Naive B cell (primary cell): ENCODE measurements at regions not wholly inside any gene's neighbourhood (a gene's known extent, or its start where the extent isn't known, plus 50 kb on each side); places are given as distances from the start of the nearest gene placed in this dataset.
"Not testable (repeated sequence)": the region's sequence is repeated elsewhere in the genome, so short reads cannot be mapped to it uniquely, and the experiment has no call there.

Source experiments
- ATAC-seq, 2 donors: fragments of 150-1000 bp; cut with Tn5 transposase; 2 replicates each; pipeline ENCODE4 v1.10.0; 2021; ENCODE audit warnings: low read depth in 2 of 2, mild to moderate bottlenecking in 2 of 2, moderate library complexity in 2 of 2
- DNase-seq: peaks from one replicate; pipeline ENCODE4 v3.0.0; 2022
- H3K27ac Mint-ChIP-seq, 6 donors: one replicate each; pipeline ENCODE4 v1.8.0; 2020 to 2022; ENCODE audit warnings: mild to moderate bottlenecking in 6 of 6, mixed read lengths in 6 of 6, moderate library complexity in 5 of 6, inconsistent platforms in 2 of 6
- H3K27me3 Mint-ChIP-seq, 3 donors: one replicate each; pipeline ENCODE4 v1.8.0; 2021 to 2022; ENCODE audit warnings: mixed read lengths in 3 of 3, mild to moderate bottlenecking in 1 of 3
- H3K36me3 Mint-ChIP-seq, 2 donors: one replicate each; pipeline ENCODE4 v1.8.0; 2020 to 2022; ENCODE audit warnings: mixed read lengths in 2 of 2, inconsistent platforms in 1 of 2, mild to moderate bottlenecking in 1 of 2
- H3K4me1 Mint-ChIP-seq, 3 donors: one replicate each; pipeline ENCODE4 v1.8.0; 2020 to 2022; ENCODE audit warnings: mixed read lengths in 3 of 3, inconsistent platforms in 1 of 3, mild to moderate bottlenecking in 1 of 3, moderate library complexity in 1 of 3
- H3K4me3 Mint-ChIP-seq, 8 donors: one replicate each; pipeline ENCODE4 v1.8.0; 2020 to 2022; ENCODE audit warnings: mild to moderate bottlenecking in 8 of 8, mixed read lengths in 8 of 8, moderate library complexity in 8 of 8, inconsistent platforms in 2 of 8
- H3K9me3 Mint-ChIP-seq, 7 donors: one replicate each; pipeline ENCODE4 v1.8.0; 2020 to 2022; ENCODE audit warnings: mixed read lengths in 7 of 7, mild to moderate bottlenecking in 5 of 7, inconsistent platforms in 2 of 7, moderate library complexity in 1 of 7

- peaks cover 7 to 24% (median 19%) of the 10 kb centered on the region in 3 donors for H3K27me3 Mint-ChIP-seq
- H3K27ac Mint-ChIP-seq, ATAC-seq, DNase-seq, H3K9me3 Mint-ChIP-seq, H3K4me3 Mint-ChIP-seq, H3K4me1 Mint-ChIP-seq, H3K36me3 Mint-ChIP-seq: not testable (repeated sequence)
Observed at GRCh38 chr10:77718312-77718711, 80.7 kb upstream of the KCNMA1 start.

- H3K4me3 Mint-ChIP-seq = no peak overlapping the region
- DNase-seq (no peak), ATAC-seq (no peak)
- no peak overlapping the region for H3K27ac Mint-ChIP-seq
- H3K4me1 Mint-ChIP-seq = no peaks in the 10 kb centered on the region
- no peaks in the 10 kb centered on the region for H3K36me3 Mint-ChIP-seq
- peaks cover 7 to 24% (median 20%) of the 10 kb centered on the region in 3 donors for H3K27me3 Mint-ChIP-seq
- peaks cover 0 to 2% (median 0%) of the 10 kb centered on the region in 7 donors for H3K9me3 Mint-ChIP-seq
Observed at GRCh38 chr10:77717336-77717735, 79.7 kb upstream of the KCNMA1 start.

GRCh38 chr10:77716458-77717317 lies 79.1 kb upstream of the KCNMA1 start:
- H3K9me3 Mint-ChIP-seq = no peaks in the 10 kb centered on the region
- ATAC-seq = no peak
- no peak overlapping the region for H3K4me3 Mint-ChIP-seq
- no peak for DNase-seq
- H3K27me3 Mint-ChIP-seq = peaks cover 7 to 24% (median 20%) of the 10 kb centered on the region in 3 donors
- no peaks in the 10 kb centered on the region for H3K4me1 Mint-ChIP-seq
- H3K27ac Mint-ChIP-seq = no peak overlapping the region
- H3K36me3 Mint-ChIP-seq = no peaks in the 10 kb centered on the region

- DNase-seq (no peak), ATAC-seq (no peak)
- Mint-ChIP-seq H3K36me3 (no peaks in the 10 kb centered on the region), H3K4me3 (no peak overlapping the region), H3K27me3 (peaks cover 13 to 32% (median 30%) of the 10 kb centered on the region in 3 donors), H3K4me1 (peaks cover 0 to 6% (median 5%) of the 10 kb centered on the region in 3 donors), H3K9me3 (peaks cover 0 to 2% (median 0%) of the 10 kb centered on the region in 7 donors), H3K27ac (no peak overlapping the region)
Observed at GRCh38 chr10:77715536-77715935, 77.9 kb upstream of the KCNMA1 start.

GRCh38 chr10:77715088-77715487 lies 77.5 kb upstream of the KCNMA1 start:
- no peak overlapping the region for H3K4me3 Mint-ChIP-seq
- H3K27ac Mint-ChIP-seq = peak overlapping the region in 1 of 6 donors; percentile 22
- H3K9me3 Mint-ChIP-seq = peaks cover 0 to 2% (median 0%) of the 10 kb centered on the region in 7 donors
- no peaks in the 10 kb centered on the region for H3K36me3 Mint-ChIP-seq
- DNase-seq = no peak
- H3K4me1 Mint-ChIP-seq = peaks cover 0 to 10% (median 5%) of the 10 kb centered on the region in 3 donors
- ATAC-seq = no peak
- H3K27me3 Mint-ChIP-seq = peaks cover 17 to 35% (median 30%) of the 10 kb centered on the region in 3 donors

- H3K27ac Mint-ChIP-seq = no peak overlapping the region
- H3K36me3 Mint-ChIP-seq = no peaks in the 10 kb centered on the region
- no peak for DNase-seq
- no peak for ATAC-seq
- peaks cover 0 to 2% (median 0%) of the 10 kb centered on the region in 7 donors for H3K9me3 Mint-ChIP-seq
- peaks cover 0 to 10% (median 5%) of the 10 kb centered on the region in 3 donors for H3K4me1 Mint-ChIP-seq
- H3K4me3 Mint-ChIP-seq = no peak overlapping the region
- H3K27me3 Mint-ChIP-seq = peaks cover 28 to 45% (median 29%) of the 10 kb centered on the region in 3 donors
Observed at GRCh38 chr10:77713521-77714280, 76.1 kb upstream of the KCNMA1 start.

GRCh38 chr10:77712207-77712606 lies 74.6 kb upstream of the KCNMA1 start:
- DNase-seq (no peak), ATAC-seq (no peak)
- no peak overlapping the region for H3K27ac Mint-ChIP-seq
- H3K9me3 Mint-ChIP-seq = peaks cover 0 to 2% (median 0%) of the 10 kb centered on the region in 7 donors
- H3K27me3 Mint-ChIP-seq = peaks cover 21 to 35% (median 29%) of the 10 kb centered on the region in 3 donors
- H3K4me3 Mint-ChIP-seq = peak overlapping the region in 2 of 8 donors; percentile 36 to 48
- no peaks in the 10 kb centered on the region for H3K36me3 Mint-ChIP-seq
- H3K4me1 Mint-ChIP-seq = peaks cover 0 to 10% (median 5%) of the 10 kb centered on the region in 3 donors

GRCh38 chr10:77711683-77712049 lies 74.1 kb upstream of the KCNMA1 start:
- Mint-ChIP-seq H3K4me3 (peak overlapping the region in 3 of 8 donors; percentile 14 to 48 (median 17)), H3K27me3 (peaks cover 21 to 35% (median 28%) of the 10 kb centered on the region in 3 donors)
- no peak for DNase-seq

GRCh38 chr10:77710759-77711682 lies 73.4 kb upstream of the KCNMA1 start:
- Mint-ChIP-seq H3K9me3 (peaks cover 0 to 2% (median 0%) of the 10 kb centered on the region in 7 donors), H3K4me3 (peak overlapping the region in 7 of 8 donors; percentile 13 to 61 (median 45)), H3K27me3 (peaks cover 24 to 40% (median 25%) of the 10 kb centered on the region in 3 donors), H3K4me1 (peaks cover 0 to 10% (median 5%) of the 10 kb centered on the region in 3 donors), H3K27ac (peak overlapping the region in 1 of 6 donors; percentile 75), H3K36me3 (no peaks in the 10 kb centered on the region)
- DNase-seq (peak; percentile 50), ATAC-seq (peak; percentile 77 to 84)

More at GRCh38 chr10:77711683-77712049, 74.1 kb upstream of the KCNMA1 start:
- peaks cover 0 to 10% (median 5%) of the 10 kb centered on the region in 3 donors for H3K4me1 Mint-ChIP-seq
- no peak for ATAC-seq
- peaks cover 0 to 2% (median 0%) of the 10 kb centered on the region in 7 donors for H3K9me3 Mint-ChIP-seq
- no peak overlapping the region for H3K27ac Mint-ChIP-seq
- no peaks in the 10 kb centered on the region for H3K36me3 Mint-ChIP-seq

GRCh38 chr10:77710081-77710551 lies 72.5 kb upstream of the KCNMA1 start:
- H3K4me1 Mint-ChIP-seq = peaks cover 0 to 10% (median 5%) of the 10 kb centered on the region in 3 donors
- H3K9me3 Mint-ChIP-seq = peaks cover 0 to 3% (median 0%) of the 10 kb centered on the region in 7 donors
- no peak overlapping the region for H3K27ac Mint-ChIP-seq
- no peak for ATAC-seq
- DNase-seq = no peak
- H3K27me3 Mint-ChIP-seq = peaks cover 29 to 49% (median 33%) of the 10 kb centered on the region in 3 donors
- no peaks in the 10 kb centered on the region for H3K36me3 Mint-ChIP-seq
- peak overlapping the region in 2 of 8 donors; percentile 30 to 48 for H3K4me3 Mint-ChIP-seq

- ATAC-seq = no peak
Observed at GRCh38 chr10:77707570-77707969, 70.0 kb upstream of the KCNMA1 start.

GRCh38 chr10:77702166-77702565 lies 64.6 kb upstream of the KCNMA1 start:
- Mint-ChIP-seq H3K36me3 (no peaks in the 10 kb centered on the region), H3K27ac (no peak overlapping the region), H3K9me3 (peaks cover 0 to 4% (median 0%) of the 10 kb centered on the region in 7 donors), H3K27me3 (peaks cover 10 to 19% (median 18%) of the 10 kb centered on the region in 3 donors), H3K4me3 (no peak overlapping the region), H3K4me1 (peaks cover 6 to 12% (median 8%) of the 10 kb centered on the region in 3 donors)
- ATAC-seq (no peak), DNase-seq (no peak)

More at GRCh38 chr10:77707570-77707969, 70.0 kb upstream of the KCNMA1 start:
- H3K27me3 Mint-ChIP-seq = peaks cover 18 to 44% (median 39%) of the 10 kb centered on the region in 3 donors
- no peak for DNase-seq
- H3K4me1 Mint-ChIP-seq = peaks cover 0 to 10% (median 5%) of the 10 kb centered on the region in 3 donors
- no peak overlapping the region for H3K27ac Mint-ChIP-seq
- H3K36me3 Mint-ChIP-seq = no peaks in the 10 kb centered on the region
- H3K9me3 Mint-ChIP-seq = peaks cover 0 to 5% (median 0%) of the 10 kb centered on the region in 7 donors
- no peak overlapping the region for H3K4me3 Mint-ChIP-seq
